ENCODE measurements at regions not wholly inside any gene's neighbourhood (a gene's known extent, or its start where the extent isn't known, plus 50 kb on each side); places are given as distances from the start of the nearest gene placed in this dataset.

DNA sequence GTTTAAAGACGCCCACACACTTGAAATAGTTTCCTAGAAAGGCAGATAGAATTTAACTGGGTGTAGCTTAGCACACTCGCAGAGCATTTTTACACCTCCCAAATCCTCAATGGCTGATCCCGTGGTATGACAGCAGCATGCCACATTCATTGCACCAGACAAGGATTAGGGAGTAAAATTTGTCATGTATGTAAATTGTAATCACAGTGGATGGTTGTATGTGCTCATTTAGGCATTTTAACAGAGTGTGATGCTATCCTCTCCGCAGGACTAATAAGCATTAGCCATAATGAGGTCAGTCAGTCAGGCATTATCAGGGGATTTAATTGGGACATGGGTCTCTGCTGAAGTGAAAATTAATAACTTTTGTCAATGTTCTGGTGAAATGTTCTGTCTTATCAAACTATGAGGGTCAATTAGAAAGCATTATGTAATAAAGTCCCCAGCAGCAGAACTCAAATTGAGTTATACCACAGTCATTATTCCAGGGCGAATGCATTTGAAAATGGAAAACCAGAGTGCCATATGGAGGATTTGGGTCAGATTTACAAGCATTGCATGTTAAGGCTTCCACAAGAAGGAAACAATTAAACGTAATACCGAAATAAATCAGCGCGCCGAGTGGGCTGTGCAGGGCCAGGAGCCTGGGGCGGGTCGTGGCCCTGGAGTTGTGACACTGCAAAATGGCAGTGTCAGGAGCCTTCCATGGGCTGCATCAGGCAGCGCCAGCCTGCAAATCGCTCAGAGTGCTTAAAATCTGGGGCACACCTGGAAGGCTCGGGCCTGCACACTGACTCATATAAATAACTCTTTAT is 602.2 kb downstream of the BNC2 start:
- intact Hi-C loops (cut with micrococcal nuclease; ENCODE audit: unreplicated experiment), result no loop called here
- no peaks in the 10 kb centered on the region for H3K9me3 ChIP-seq (ENCODE audit: low read length)
- no peak overlapping the region for H3K4me3 ChIP-seq (ENCODE audit: low read depth, low read length, poor library complexity, severe bottlenecking)
- no peaks in the 10 kb centered on the region for H4K20me1 ChIP-seq (ENCODE audit: insufficient read depth, low read length)
- TF ChIP-seq EZH2phosphoT487 (IDR thresholded peaks at IDR 0.05; ENCODE audit: borderline replicate concordance, low read depth, low read length), result no peak
- TF ChIP-seq, protein P1, sequence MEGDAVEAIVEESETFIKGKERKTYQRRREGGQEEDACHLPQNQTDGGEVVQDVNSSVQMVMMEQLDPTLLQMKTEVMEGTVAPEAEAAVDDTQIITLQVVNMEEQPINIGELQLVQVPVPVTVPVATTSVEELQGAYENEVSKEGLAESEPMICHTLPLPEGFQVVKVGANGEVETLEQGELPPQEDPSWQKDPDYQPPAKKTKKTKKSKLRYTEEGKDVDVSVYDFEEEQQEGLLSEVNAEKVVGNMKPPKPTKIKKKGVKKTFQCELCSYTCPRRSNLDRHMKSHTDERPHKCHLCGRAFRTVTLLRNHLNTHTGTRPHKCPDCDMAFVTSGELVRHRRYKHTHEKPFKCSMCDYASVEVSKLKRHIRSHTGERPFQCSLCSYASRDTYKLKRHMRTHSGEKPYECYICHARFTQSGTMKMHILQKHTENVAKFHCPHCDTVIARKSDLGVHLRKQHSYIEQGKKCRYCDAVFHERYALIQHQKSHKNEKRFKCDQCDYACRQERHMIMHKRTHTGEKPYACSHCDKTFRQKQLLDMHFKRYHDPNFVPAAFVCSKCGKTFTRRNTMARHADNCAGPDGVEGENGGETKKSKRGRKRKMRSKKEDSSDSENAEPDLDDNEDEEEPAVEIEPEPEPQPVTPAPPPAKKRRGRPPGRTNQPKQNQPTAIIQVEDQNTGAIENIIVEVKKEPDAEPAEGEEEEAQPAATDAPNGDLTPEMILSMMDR (conservative IDR thresholded peaks at IDR 0.05; ENCODE audit: low read length), result no peak
- H3K9me2 ChIP-seq (ENCODE audit: insufficient read depth, low read length), result no peaks in the 10 kb centered on the region
- no peak overlapping the region for H3K4me2 ChIP-seq (ENCODE audit: low read length)
- no peaks in the 10 kb centered on the region for H3K4me1 ChIP-seq (ENCODE audit: insufficient read depth, low read length, poor library complexity, severe bottlenecking)
- no TSS peak for BruUV-seq (replicated peaks)
- DNase-seq (ENCODE audit: low spot score), result no peak
- no peak overlapping the region for H2AFZ ChIP-seq (ENCODE audit: low read length)
- no peak overlapping the region for H3K27ac ChIP-seq (ENCODE audit: low read depth, low read length, poor library complexity, severe bottlenecking)
- H3K79me2 ChIP-seq (ENCODE audit: insufficient read depth, low read depth, low read length), result no peaks in the 10 kb centered on the region
- H3K36me3 ChIP-seq (ENCODE audit: insufficient read depth, low read length), result no peaks in the 10 kb centered on the region
- ChIA-PET POLR2A (no interaction called here), CTCF (ENCODE audit: unreplicated experiment) (no interaction called here)

DNA sequence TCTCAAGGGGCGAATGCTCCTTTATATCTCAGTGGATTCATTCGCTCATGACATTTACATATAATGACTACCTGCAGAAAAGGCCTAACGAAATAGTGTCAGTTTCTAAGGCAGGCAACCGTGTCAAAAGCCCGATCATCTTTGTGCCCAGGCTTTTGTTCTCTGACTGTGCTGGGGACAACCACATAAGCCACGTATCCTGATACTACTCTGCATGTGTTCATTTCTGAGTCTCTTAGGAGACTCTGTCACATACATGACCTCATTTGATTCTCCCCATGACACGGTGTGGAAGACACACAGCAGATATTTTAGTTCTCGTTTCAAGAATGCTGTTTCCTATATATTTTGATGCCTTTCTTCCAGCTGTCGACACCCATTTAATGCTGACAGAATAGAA is 598.5 kb downstream of the BNC2 start:
- ChIA-PET CTCF (ENCODE audit: unreplicated experiment) (no interaction called here), POLR2A (no interaction called here)
- Histone ChIP-seq H3K9me3 (ENCODE audit: low read length) (no peaks in the 10 kb centered on the region), H4K20me1 (ENCODE audit: insufficient read depth, low read length) (no peaks in the 10 kb centered on the region), H3K79me2 (ENCODE audit: insufficient read depth, low read depth, low read length) (no peaks in the 10 kb centered on the region), H3K36me3 (ENCODE audit: insufficient read depth, low read length) (no peaks in the 10 kb centered on the region), H3K27ac (ENCODE audit: low read depth, low read length, poor library complexity, severe bottlenecking) (no peak overlapping the region), H3K4me2 (ENCODE audit: low read length) (no peak overlapping the region), H3K4me3 (ENCODE audit: low read depth, low read length, poor library complexity, severe bottlenecking) (no peak overlapping the region), H3K4me1 (ENCODE audit: insufficient read depth, low read length, poor library complexity, severe bottlenecking) (no peaks in the 10 kb centered on the region), H2AFZ (ENCODE audit: low read length) (no peak overlapping the region), H3K9me2 (ENCODE audit: insufficient read depth, low read length) (no peaks in the 10 kb centered on the region)
- intact Hi-C loops (cut with micrococcal nuclease; ENCODE audit: unreplicated experiment), result no loop called here
- no peak for DNase-seq (ENCODE audit: low spot score)
- no TSS peak for BruUV-seq (replicated peaks)
- TF ChIP-seq, protein P1 (conservative IDR thresholded peaks at IDR 0.05; ENCODE audit: low read length), result no peak
- no peak for TF ChIP-seq EZH2phosphoT487 (IDR thresholded peaks at IDR 0.05; ENCODE audit: borderline replicate concordance, low read depth, low read length)

DNA sequence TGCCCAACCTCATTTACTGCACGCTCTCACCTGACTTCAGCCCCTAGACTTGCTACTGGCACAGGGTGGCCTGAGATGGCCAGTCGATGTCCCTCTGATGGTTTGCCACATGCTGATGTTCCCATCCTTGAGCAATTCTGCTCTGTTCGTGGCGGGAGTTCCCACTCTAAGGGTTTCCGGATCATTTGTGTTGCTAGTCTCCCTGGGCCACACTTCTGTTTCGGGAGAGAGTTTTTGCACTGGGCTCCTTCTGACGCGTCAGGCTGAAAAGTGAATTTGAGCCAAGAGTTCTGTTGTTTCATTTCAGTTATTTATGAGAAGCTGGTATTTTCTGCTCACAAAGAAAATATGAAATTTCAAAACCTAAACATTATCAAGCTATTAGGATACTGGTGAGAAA is 597.7 kb downstream of the BNC2 start:
- Histone ChIP-seq H2AFZ (ENCODE audit: low read length) (no peak overlapping the region), H4K20me1 (ENCODE audit: insufficient read depth, low read length) (no peaks in the 10 kb centered on the region), H3K9me3 (ENCODE audit: low read length) (no peaks in the 10 kb centered on the region), H3K27ac (ENCODE audit: low read depth, low read length, poor library complexity, severe bottlenecking) (no peak overlapping the region), H3K9me2 (ENCODE audit: insufficient read depth, low read length) (no peaks in the 10 kb centered on the region), H3K4me3 (ENCODE audit: low read depth, low read length, poor library complexity, severe bottlenecking) (no peak overlapping the region), H3K4me2 (ENCODE audit: low read length) (no peak overlapping the region), H3K4me1 (ENCODE audit: insufficient read depth, low read length, poor library complexity, severe bottlenecking) (no peaks in the 10 kb centered on the region), H3K79me2 (ENCODE audit: insufficient read depth, low read depth, low read length) (no peaks in the 10 kb centered on the region), H3K36me3 (ENCODE audit: insufficient read depth, low read length) (no peaks in the 10 kb centered on the region)
- no peak for TF ChIP-seq EZH2phosphoT487 (IDR thresholded peaks at IDR 0.05; ENCODE audit: borderline replicate concordance, low read depth, low read length)
- TF ChIP-seq, protein P1 (conservative IDR thresholded peaks at IDR 0.05; ENCODE audit: low read length), result no peak
- ChIA-PET POLR2A (no interaction called here), CTCF (ENCODE audit: unreplicated experiment) (no interaction called here)
- intact Hi-C loops (cut with micrococcal nuclease; ENCODE audit: unreplicated experiment), result no loop called here
- DNase-seq (ENCODE audit: low spot score), result no peak
- no TSS peak for BruUV-seq (replicated peaks)
